VCaP (cell line): ENCODE measurements at regions not wholly inside any gene's neighbourhood (a gene's known extent, or its start where the extent isn't known, plus 50 kb on each side); places are given as distances from the start of the nearest gene placed in this dataset.
"Not testable (repeated sequence)": the region's sequence is repeated elsewhere in the genome, so short reads cannot be mapped to it uniquely, and the experiment has no call there.

ENCODE experiments used
- H3K27ac ChIP-seq: fragments of 450-650 bp; 2 replicates; pipeline ENCODE4 v1.5.1; 2017
- CTCF ChIP-seq: fragments of 450-650 bp; conservative IDR thresholded peaks from 2 replicates; pipeline ENCODE4 v1.5.1; 2017; ENCODE audit warnings: mild to moderate bottlenecking, moderate library complexity

GRCh38 chr3:87488765-87489164 is 212.4 kb upstream of the POU1F1 start:
- no peak for TF ChIP-seq CTCF
- no peak overlapping the region for H3K27ac ChIP-seq

GRCh38 chr3:87486635-87487034 is 210.3 kb upstream of the POU1F1 start:
- H3K27ac ChIP-seq, result not testable (repeated sequence)

GRCh38 chr3:87486115-87486514 is 209.7 kb upstream of the POU1F1 start:
- H3K27ac ChIP-seq, result no peak overlapping the region
- TF ChIP-seq CTCF, result no peak

GRCh38 chr3:87478716-87479115 is 202.3 kb upstream of the POU1F1 start:
- TF ChIP-seq CTCF, result no peak
- H3K27ac ChIP-seq, result no peak overlapping the region

GRCh38 chr3:87473944-87474343 is 197.6 kb upstream of the POU1F1 start:
- no peak for TF ChIP-seq CTCF
- no peak overlapping the region for H3K27ac ChIP-seq

GRCh38 chr3:87468938-87469337 is 192.6 kb upstream of the POU1F1 start:
- no peak for TF ChIP-seq CTCF

GRCh38 chr3:87468235-87468634 is 191.9 kb upstream of the POU1F1 start:
- TF ChIP-seq CTCF, result no peak
- H3K27ac ChIP-seq, result no peak overlapping the region

More at GRCh38 chr3:87468938-87469337, 192.6 kb upstream of the POU1F1 start:
- H3K27ac ChIP-seq, result no peak overlapping the region

- no peak overlapping the region for H3K27ac ChIP-seq
- no peak for TF ChIP-seq CTCF
Observed at GRCh38 chr3:87462228-87462627, 185.8 kb upstream of the POU1F1 start.
